Liver (tissue), 8 donors: ENCODE measurements at regions not wholly inside any gene's neighbourhood (a gene's known extent, or its start where the extent isn't known, plus 50 kb on each side); places are given as distances from the start of the nearest gene placed in this dataset.

Experiments used
- DNase-seq: peaks from one replicate; pipeline ENCODE4 v3.0.0-alpha.2; 2017; ENCODE audit warnings: low spot score
- H3K27ac ChIP-seq, 2 donors: one replicate each; pipeline ENCODE4 v1.7.0; 2013; ENCODE audit warnings: inconsistent platforms in 2 of 2, low read length in 2 of 2, control low read depth in 1 of 2, low read depth in 1 of 2, mild to moderate bottlenecking in 1 of 2
- H3K27me3 ChIP-seq, 4 donors: one replicate each; pipeline versions ENCODE4 v1.6.1 to v1.7.0; 2013; ENCODE audit warnings: low read length in 3 of 4, inconsistent platforms in 1 of 4, mild to moderate bottlenecking in 1 of 4, moderate library complexity in 1 of 4; ENCODE audit not compliant: control insufficient read depth in 4 of 4, insufficient read depth in 4 of 4
- H3K36me3 ChIP-seq, 4 donors: one replicate each; pipeline versions ENCODE4 v1.6.1 to v1.7.0; 2013; ENCODE audit warnings: low read length in 3 of 4, mild to moderate bottlenecking in 3 of 4, low read depth in 1 of 4, moderate library complexity in 1 of 4; ENCODE audit not compliant: control insufficient read depth in 4 of 4, insufficient read depth in 3 of 4
- H3K4me1 ChIP-seq, 4 donors: one replicate each; pipeline versions ENCODE4 v1.6.1 to v1.7.0; 2013; ENCODE audit warnings: low read length in 3 of 4, mild to moderate bottlenecking in 3 of 4, moderate library complexity in 1 of 4; ENCODE audit not compliant: control insufficient read depth in 4 of 4, insufficient read depth in 4 of 4
- H3K4me3 ChIP-seq, 3 donors: one replicate each; pipeline versions ENCODE4 v1.6.1 to v1.7.0; 2013; ENCODE audit warnings: low read length in 3 of 3, control low read depth in 1 of 3, low read depth in 1 of 3, mild to moderate bottlenecking in 1 of 3
- H3K9ac ChIP-seq, 2 donors: one replicate each; pipeline ENCODE4 v1.7.0; 2013; ENCODE audit warnings: low read length in 2 of 2, mild to moderate bottlenecking in 2 of 2, moderate library complexity in 2 of 2, control low read depth in 1 of 2, low read depth in 1 of 2
- H3K9me3 ChIP-seq, 4 donors: one replicate each; pipeline versions ENCODE4 v1.6.1 to v1.7.0; 2013; ENCODE audit warnings: low read length in 3 of 4; ENCODE audit not compliant: control insufficient read depth in 4 of 4
- ATF3 ChIP-seq: IDR thresholded peaks from 2 replicates; pipeline ENCODE4 v1.6.1; 2016; ENCODE audit warnings: antibody characterized with exemption
- EGR1 ChIP-seq, 2 donors: IDR thresholded peaks; 2 replicates each; pipeline ENCODE4 v1.6.1; 2016 to 2018; ENCODE audit warnings: antibody characterized with exemption in 2 of 2, low read depth in 2 of 2
- FOXA1 ChIP-seq: IDR thresholded peaks from 2 replicates; pipeline ENCODE4 v1.6.1; 2016; ENCODE audit warnings: antibody characterized with exemption
- FOXA2 ChIP-seq: IDR thresholded peaks from 2 replicates; pipeline ENCODE4 v1.6.1; 2016; ENCODE audit warnings: antibody characterized with exemption
- HNF4G ChIP-seq: IDR thresholded peaks from 2 replicates; pipeline ENCODE4 v1.6.1; 2016; ENCODE audit warnings: antibody characterized with exemption
- MAX ChIP-seq: IDR thresholded peaks from 2 replicates; pipeline ENCODE4 v1.6.1; 2016; ENCODE audit warnings: antibody characterized with exemption
- RAD21 ChIP-seq, 2 donors: IDR thresholded peaks; 2 replicates each; pipeline ENCODE4 v1.6.1; 2016; ENCODE audit warnings: antibody characterized with exemption in 2 of 2, mild to moderate bottlenecking in 2 of 2
- REST ChIP-seq: IDR thresholded peaks from 2 replicates; pipeline ENCODE4 v1.6.1; 2016; ENCODE audit warnings: antibody characterized with exemption, mild to moderate bottlenecking
- RXRA ChIP-seq, 2 donors: IDR thresholded peaks; 2 replicates each; pipeline ENCODE4 v1.6.1; 2017 to 2018; ENCODE audit warnings: antibody characterized with exemption in 2 of 2, mild to moderate bottlenecking in 1 of 2
- TAF1 ChIP-seq: conservative IDR thresholded peaks from 2 replicates; pipeline ENCODE4 v1.6.1; 2016; ENCODE audit warnings: antibody characterized with exemption, mild to moderate bottlenecking
- YY1 ChIP-seq: IDR thresholded peaks from 2 replicates; pipeline ENCODE4 v1.6.1; 2016; ENCODE audit warnings: antibody characterized with exemption, mild to moderate bottlenecking
- WGBS: extraction: QIAGEN DNeasy Blood & Tissue Kit; methylation state at CpG from one replicate; pipeline ENCODE4 v1.1.7; 2013; 5-methylcytosine and 5-hydroxymethylcytosine counted together
- TF ChIP-seq, protein P1 (sequence below): fragments of 150-350 bp; IDR thresholded peaks from 2 replicates; pipeline ENCODE4 v1.5.1; 2017; ENCODE audit warnings: improper control_type of control experiment, low read depth, low read length; ENCODE audit not compliant: missing input control
- TF ChIP-seq, protein P2 (sequence below): IDR thresholded peaks from 2 replicates; pipeline ENCODE4 v1.6.1; 2016; ENCODE audit warnings: antibody characterized with exemption
- donor health status: healthy.
- donor health status: healthy.
- donor health status: healthy.
- donor health status: healthy.
- donor health status: healthy.

DNA sequence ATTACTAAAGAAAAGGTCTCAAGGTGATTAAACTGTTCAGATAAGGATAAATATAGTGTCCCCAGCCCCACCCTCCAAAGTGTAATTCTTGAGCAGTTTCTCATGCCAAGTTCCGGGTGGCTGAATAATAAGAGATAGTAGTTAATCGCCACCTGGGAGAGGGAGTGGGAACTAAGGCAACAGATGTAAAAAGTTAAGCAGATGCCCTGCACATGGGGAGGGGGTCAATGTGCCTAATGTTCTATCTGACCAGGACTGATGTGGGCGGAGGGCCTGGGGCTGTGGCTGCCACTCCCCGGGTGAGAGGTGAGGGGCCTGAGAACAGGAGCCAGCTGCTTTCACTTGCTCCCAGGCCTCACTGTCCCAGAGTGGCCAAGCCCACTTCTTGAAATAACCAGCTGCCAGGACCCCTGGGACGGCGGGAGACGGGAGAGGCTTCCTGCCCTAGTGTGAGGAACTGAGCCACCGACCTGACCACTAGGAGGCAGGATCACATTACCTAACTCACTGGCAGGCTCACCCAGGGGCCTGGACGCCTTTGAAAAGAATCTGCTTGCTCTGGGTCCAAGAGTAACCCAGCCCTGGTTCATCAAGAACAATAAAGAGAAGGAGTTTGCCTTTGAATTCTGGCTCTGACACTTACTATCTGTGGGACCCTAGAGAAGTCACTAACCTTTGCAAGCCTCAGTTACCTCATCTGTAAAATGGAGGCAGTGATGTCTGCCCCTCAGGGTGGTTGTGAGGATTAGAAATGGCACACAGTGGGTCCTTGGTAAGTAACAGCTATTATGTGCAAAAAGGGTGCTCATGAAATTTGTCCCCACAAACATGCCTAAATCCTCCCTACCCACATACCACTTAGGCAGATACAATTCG lies 179.2 kb downstream of the ATG4C start:
- TF ChIP-seq FOXA1 (no peak), RAD21 (IDR thresholded peaks at IDR 0.05) (peak; percentile 70 to 77), TAF1 (no peak), ATF3 (no peak), HNF4G (no peak), FOXA2 (no peak), MAX (no peak)
- TF ChIP-seq, protein P1, sequence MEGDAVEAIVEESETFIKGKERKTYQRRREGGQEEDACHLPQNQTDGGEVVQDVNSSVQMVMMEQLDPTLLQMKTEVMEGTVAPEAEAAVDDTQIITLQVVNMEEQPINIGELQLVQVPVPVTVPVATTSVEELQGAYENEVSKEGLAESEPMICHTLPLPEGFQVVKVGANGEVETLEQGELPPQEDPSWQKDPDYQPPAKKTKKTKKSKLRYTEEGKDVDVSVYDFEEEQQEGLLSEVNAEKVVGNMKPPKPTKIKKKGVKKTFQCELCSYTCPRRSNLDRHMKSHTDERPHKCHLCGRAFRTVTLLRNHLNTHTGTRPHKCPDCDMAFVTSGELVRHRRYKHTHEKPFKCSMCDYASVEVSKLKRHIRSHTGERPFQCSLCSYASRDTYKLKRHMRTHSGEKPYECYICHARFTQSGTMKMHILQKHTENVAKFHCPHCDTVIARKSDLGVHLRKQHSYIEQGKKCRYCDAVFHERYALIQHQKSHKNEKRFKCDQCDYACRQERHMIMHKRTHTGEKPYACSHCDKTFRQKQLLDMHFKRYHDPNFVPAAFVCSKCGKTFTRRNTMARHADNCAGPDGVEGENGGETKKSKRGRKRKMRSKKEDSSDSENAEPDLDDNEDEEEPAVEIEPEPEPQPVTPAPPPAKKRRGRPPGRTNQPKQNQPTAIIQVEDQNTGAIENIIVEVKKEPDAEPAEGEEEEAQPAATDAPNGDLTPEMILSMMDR: peak; percentile 34
- Histone ChIP-seq H3K9ac (no peak overlapping the region), H3K27ac (no peak overlapping the region), H3K4me3 (no peak overlapping the region), H3K36me3 (no peaks in the 10 kb centered on the region), H3K4me1 (no peaks in the 10 kb centered on the region), H3K27me3 (no peaks in the 10 kb centered on the region), H3K9me3 (no peaks in the 10 kb centered on the region)
- WGBS: 34% methylated on average over 10 of the region's 10 CpGs
- no peak for DNase-seq

- Histone ChIP-seq H3K4me1 (no peaks in the 10 kb centered on the region), H3K36me3 (no peaks in the 10 kb centered on the region), H3K27ac (no peak overlapping the region), H3K9ac (no peak overlapping the region), H3K9me3 (no peaks in the 10 kb centered on the region), H3K4me3 (no peak overlapping the region), H3K27me3 (no peaks in the 10 kb centered on the region)
- WGBS: 72% methylated on average over 3 of the region's 3 CpGs
- no peak for DNase-seq
- TF ChIP-seq HNF4G: no peak
- no peak for TF ChIP-seq TAF1
- TF ChIP-seq EGR1 (IDR thresholded peaks at IDR 0.05; ENCODE audit: low read depth in 2 of 2): no peak
- TF ChIP-seq ATF3: no peak
- no peak for TF ChIP-seq YY1
- TF ChIP-seq FOXA1: no peak
- no peak for TF ChIP-seq RAD21 (IDR thresholded peaks at IDR 0.05)
- no peak for TF ChIP-seq FOXA2
- TF ChIP-seq, protein P2, sequence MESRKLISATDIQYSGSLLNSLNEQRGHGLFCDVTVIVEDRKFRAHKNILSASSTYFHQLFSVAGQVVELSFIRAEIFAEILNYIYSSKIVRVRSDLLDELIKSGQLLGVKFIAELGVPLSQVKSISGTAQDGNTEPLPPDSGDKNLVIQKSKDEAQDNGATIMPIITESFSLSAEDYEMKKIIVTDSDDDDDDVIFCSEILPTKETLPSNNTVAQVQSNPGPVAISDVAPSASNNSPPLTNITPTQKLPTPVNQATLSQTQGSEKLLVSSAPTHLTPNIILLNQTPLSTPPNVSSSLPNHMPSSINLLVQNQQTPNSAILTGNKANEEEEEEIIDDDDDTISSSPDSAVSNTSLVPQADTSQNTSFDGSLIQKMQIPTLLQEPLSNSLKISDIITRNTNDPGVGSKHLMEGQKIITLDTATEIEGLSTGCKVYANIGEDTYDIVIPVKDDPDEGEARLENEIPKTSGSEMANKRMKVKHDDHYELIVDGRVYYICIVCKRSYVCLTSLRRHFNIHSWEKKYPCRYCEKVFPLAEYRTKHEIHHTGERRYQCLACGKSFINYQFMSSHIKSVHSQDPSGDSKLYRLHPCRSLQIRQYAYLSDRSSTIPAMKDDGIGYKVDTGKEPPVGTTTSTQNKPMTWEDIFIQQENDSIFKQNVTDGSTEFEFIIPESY: no peak
- TF ChIP-seq REST: no peak
- no peak for TF ChIP-seq RXRA (IDR thresholded peaks at IDR 0.05)
Observed at GRCh38 chr1:62964141-62964540, 180.2 kb downstream of the ATG4C start.
